ENCODE measurements at regions not wholly inside any gene's neighbourhood (a gene's known extent, or its start where the extent isn't known, plus 50 kb on each side); places are given as distances from the start of the nearest gene placed in this dataset.

- no peaks in the 10 kb centered on the region for H3K4me1 ChIP-seq
- TF ChIP-seq, protein P1, sequence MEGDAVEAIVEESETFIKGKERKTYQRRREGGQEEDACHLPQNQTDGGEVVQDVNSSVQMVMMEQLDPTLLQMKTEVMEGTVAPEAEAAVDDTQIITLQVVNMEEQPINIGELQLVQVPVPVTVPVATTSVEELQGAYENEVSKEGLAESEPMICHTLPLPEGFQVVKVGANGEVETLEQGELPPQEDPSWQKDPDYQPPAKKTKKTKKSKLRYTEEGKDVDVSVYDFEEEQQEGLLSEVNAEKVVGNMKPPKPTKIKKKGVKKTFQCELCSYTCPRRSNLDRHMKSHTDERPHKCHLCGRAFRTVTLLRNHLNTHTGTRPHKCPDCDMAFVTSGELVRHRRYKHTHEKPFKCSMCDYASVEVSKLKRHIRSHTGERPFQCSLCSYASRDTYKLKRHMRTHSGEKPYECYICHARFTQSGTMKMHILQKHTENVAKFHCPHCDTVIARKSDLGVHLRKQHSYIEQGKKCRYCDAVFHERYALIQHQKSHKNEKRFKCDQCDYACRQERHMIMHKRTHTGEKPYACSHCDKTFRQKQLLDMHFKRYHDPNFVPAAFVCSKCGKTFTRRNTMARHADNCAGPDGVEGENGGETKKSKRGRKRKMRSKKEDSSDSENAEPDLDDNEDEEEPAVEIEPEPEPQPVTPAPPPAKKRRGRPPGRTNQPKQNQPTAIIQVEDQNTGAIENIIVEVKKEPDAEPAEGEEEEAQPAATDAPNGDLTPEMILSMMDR (IDR thresholded peaks at IDR 0.05) = no peak
- no peaks in the 10 kb centered on the region for H3K27me3 ChIP-seq
- intact Hi-C loops (cut with DNase I) = no loop called here
- no peaks in the 10 kb centered on the region for H3K36me3 ChIP-seq
- no peak overlapping the region for H3K27ac ChIP-seq
- no peak for DNase-seq (ENCODE audit: low spot score in 2 of 2)
- H3K9me3 ChIP-seq = no peaks in the 10 kb centered on the region
- H3K4me3 ChIP-seq = no peak overlapping the region
Measured at GRCh38 chr12:97024393-97024792, 117.3 kb downstream of the NEDD1 start.

DNA sequence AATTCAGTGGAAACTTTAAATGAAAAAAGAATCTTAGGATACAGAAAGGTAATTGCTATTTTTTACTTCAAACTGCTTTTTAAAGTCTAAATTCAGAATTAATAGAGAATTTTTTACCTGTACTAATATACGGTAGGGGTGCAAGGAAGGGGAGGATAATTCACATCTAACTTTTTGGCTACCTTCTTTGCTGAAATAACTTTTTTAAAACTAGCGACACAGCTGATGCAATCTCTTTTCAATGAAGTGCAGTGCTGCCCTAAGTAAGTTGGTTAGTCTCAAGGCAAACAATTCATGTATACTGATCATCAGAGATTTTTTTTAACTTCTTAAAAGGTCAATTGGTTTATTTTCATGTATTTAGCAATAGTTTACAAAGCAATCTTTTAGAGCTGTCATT is 119.8 kb downstream of the NEDD1 start:
- no peaks in the 10 kb centered on the region for H3K27me3 ChIP-seq
- H3K4me3 ChIP-seq = no peak overlapping the region
- no peak for DNase-seq (ENCODE audit: low spot score in 2 of 2)
- H3K4me1 ChIP-seq = no peaks in the 10 kb centered on the region
- no peaks in the 10 kb centered on the region for H3K36me3 ChIP-seq
- H3K27ac ChIP-seq = no peak overlapping the region
- intact Hi-C loops (cut with DNase I) = no loop called here
- TF ChIP-seq, protein P1 (IDR thresholded peaks at IDR 0.05) = no peak
- no peaks in the 10 kb centered on the region for H3K9me3 ChIP-seq

- Histone ChIP-seq H3K36me3 (no peaks in the 10 kb centered on the region), H3K27me3 (no peaks in the 10 kb centered on the region), H3K9me3 (no peaks in the 10 kb centered on the region), H3K4me1 (no peaks in the 10 kb centered on the region), H3K27ac (no peak overlapping the region), H3K4me3 (no peak overlapping the region)
- intact Hi-C loops (cut with DNase I) = no loop called here
- TF ChIP-seq, protein P1 (IDR thresholded peaks at IDR 0.05) = no peak
- no peak for DNase-seq (ENCODE audit: low spot score in 2 of 2)
Measured at GRCh38 chr12:97027482-97027881, 120.4 kb downstream of the NEDD1 start.

DNA sequence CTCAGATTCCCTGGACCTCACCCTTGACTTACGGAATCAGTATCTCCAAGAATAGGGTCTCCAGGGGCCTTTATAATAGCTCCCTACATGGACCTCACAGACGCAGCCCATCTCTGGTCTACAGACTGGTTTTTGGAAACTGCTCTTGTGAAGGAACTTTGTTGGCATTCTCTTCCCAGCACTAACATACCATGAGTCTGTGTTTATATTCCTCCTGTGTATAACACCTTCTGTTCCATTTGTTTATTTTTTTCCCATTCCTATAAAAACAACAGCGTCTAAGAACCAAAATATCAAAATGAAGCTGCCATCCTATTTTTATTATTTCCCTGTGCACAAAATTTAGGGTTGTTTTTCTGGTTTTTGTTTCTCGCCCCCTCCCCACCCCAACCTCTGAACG is 131.1 kb downstream of the NEDD1 start:
- intact Hi-C loops (cut with DNase I) = no loop called here
- DNase-seq (ENCODE audit: low spot score in 2 of 2) = no peak
- Histone ChIP-seq H3K9me3 (no peaks in the 10 kb centered on the region), H3K36me3 (no peaks in the 10 kb centered on the region), H3K27me3 (no peaks in the 10 kb centered on the region), H3K4me3 (no peak overlapping the region), H3K4me1 (no peaks in the 10 kb centered on the region), H3K27ac (no peak overlapping the region)
- TF ChIP-seq, protein P1 (IDR thresholded peaks at IDR 0.05) = no peak

DNA sequence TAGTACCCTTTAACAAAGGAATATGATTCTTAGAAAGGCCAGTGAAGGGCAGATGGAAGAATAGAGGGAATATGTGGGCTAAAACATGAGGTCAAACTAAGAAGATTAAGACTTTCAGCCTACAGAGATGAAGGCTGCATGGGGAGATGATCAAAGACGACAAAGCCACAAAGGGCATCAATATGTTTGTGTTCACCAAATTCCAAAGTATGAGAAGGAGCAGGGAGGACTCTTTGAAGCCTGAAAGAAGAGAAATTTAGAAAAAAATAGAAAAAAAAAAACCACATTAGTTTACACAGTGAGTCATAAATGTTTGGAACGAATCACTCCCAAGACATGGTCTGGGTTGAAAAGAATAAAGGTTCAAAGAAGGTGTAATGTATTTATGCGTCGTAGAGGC is 131.8 kb downstream of the NEDD1 start:
- no peaks in the 10 kb centered on the region for H3K9me3 ChIP-seq
- no peak overlapping the region for H3K4me3 ChIP-seq
- no peaks in the 10 kb centered on the region for H3K27me3 ChIP-seq
- no peak for DNase-seq (ENCODE audit: low spot score in 2 of 2)
- TF ChIP-seq, protein P1 (IDR thresholded peaks at IDR 0.05) = no peak
- intact Hi-C loops (cut with DNase I) = no loop called here
- no peak overlapping the region for H3K27ac ChIP-seq
- H3K36me3 ChIP-seq = no peaks in the 10 kb centered on the region
- no peaks in the 10 kb centered on the region for H3K4me1 ChIP-seq

DNA sequence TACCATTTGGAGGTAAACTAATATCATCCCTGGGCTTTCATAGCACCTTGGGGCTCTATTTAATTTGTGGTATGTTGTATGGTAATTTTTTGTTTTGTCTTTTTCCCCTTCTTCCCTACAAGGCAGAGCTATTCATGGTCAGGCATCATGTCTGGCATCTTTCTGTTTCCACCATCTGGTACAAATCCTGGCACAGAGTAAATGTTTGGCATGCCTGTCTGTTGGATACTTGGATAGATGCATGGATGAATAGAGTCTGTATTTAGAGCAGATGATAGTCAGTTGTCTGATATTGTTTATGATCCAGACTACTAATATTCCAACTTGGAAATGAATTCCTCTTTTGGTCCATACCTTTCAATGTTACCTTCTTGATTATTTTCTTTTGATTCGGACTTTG is 139.8 kb downstream of the NEDD1 start:
- H3K4me1 ChIP-seq = peaks cover 0 to 2% of the 10 kb centered on the region in 2 donors
- H3K36me3 ChIP-seq = no peaks in the 10 kb centered on the region
- no peak overlapping the region for H3K27ac ChIP-seq
- DNase-seq (ENCODE audit: low spot score in 2 of 2) = no peak
- H3K27me3 ChIP-seq = no peaks in the 10 kb centered on the region
- TF ChIP-seq, protein P1 (IDR thresholded peaks at IDR 0.05) = no peak
- intact Hi-C loops (cut with DNase I) = no loop called here
- H3K4me3 ChIP-seq = no peak overlapping the region
- H3K9me3 ChIP-seq = no peaks in the 10 kb centered on the region

All from ascending aorta (tissue), 2 donors.